Liver (tissue), 8 donors: ENCODE measurements at regions not wholly inside any gene's neighbourhood (a gene's known extent, or its start where the extent isn't known, plus 50 kb on each side); places are given as distances from the start of the nearest gene placed in this dataset.

Experiments
- DNase-seq: peaks from one replicate; pipeline ENCODE4 v3.0.0-alpha.2; 2017; ENCODE audit warnings: low spot score
- H3K27ac ChIP-seq, 2 donors: one replicate each; pipeline ENCODE4 v1.7.0; 2013; ENCODE audit warnings: inconsistent platforms in 2 of 2, low read length in 2 of 2, control low read depth in 1 of 2, low read depth in 1 of 2, mild to moderate bottlenecking in 1 of 2
- H3K27me3 ChIP-seq, 4 donors: one replicate each; pipeline versions ENCODE4 v1.6.1 to v1.7.0; 2013; ENCODE audit warnings: low read length in 3 of 4, inconsistent platforms in 1 of 4, mild to moderate bottlenecking in 1 of 4, moderate library complexity in 1 of 4; ENCODE audit not compliant: control insufficient read depth in 4 of 4, insufficient read depth in 4 of 4
- H3K36me3 ChIP-seq, 4 donors: one replicate each; pipeline versions ENCODE4 v1.6.1 to v1.7.0; 2013; ENCODE audit warnings: low read length in 3 of 4, mild to moderate bottlenecking in 3 of 4, low read depth in 1 of 4, moderate library complexity in 1 of 4; ENCODE audit not compliant: control insufficient read depth in 4 of 4, insufficient read depth in 3 of 4
- H3K4me1 ChIP-seq, 4 donors: one replicate each; pipeline versions ENCODE4 v1.6.1 to v1.7.0; 2013; ENCODE audit warnings: low read length in 3 of 4, mild to moderate bottlenecking in 3 of 4, moderate library complexity in 1 of 4; ENCODE audit not compliant: control insufficient read depth in 4 of 4, insufficient read depth in 4 of 4
- H3K4me3 ChIP-seq, 3 donors: one replicate each; pipeline versions ENCODE4 v1.6.1 to v1.7.0; 2013; ENCODE audit warnings: low read length in 3 of 3, control low read depth in 1 of 3, low read depth in 1 of 3, mild to moderate bottlenecking in 1 of 3
- H3K9ac ChIP-seq, 2 donors: one replicate each; pipeline ENCODE4 v1.7.0; 2013; ENCODE audit warnings: low read length in 2 of 2, mild to moderate bottlenecking in 2 of 2, moderate library complexity in 2 of 2, control low read depth in 1 of 2, low read depth in 1 of 2
- H3K9me3 ChIP-seq, 4 donors: one replicate each; pipeline versions ENCODE4 v1.6.1 to v1.7.0; 2013; ENCODE audit warnings: low read length in 3 of 4; ENCODE audit not compliant: control insufficient read depth in 4 of 4
- EGR1 ChIP-seq, 2 donors: IDR thresholded peaks; 2 replicates each; pipeline ENCODE4 v1.6.1; 2016 to 2018; ENCODE audit warnings: antibody characterized with exemption in 2 of 2, low read depth in 2 of 2
- FOXA1 ChIP-seq: IDR thresholded peaks from 2 replicates; pipeline ENCODE4 v1.6.1; 2016; ENCODE audit warnings: antibody characterized with exemption
- FOXA2 ChIP-seq: IDR thresholded peaks from 2 replicates; pipeline ENCODE4 v1.6.1; 2016; ENCODE audit warnings: antibody characterized with exemption
- GABPA ChIP-seq, 2 donors: IDR thresholded peaks in 1 of 2; conservative IDR thresholded peaks in 1 of 2; 2 replicates each; pipeline ENCODE4 v1.6.1; 2016; ENCODE audit warnings: antibody characterized with exemption in 2 of 2, mild to moderate bottlenecking in 1 of 2, moderate library complexity in 1 of 2
- HNF4A ChIP-seq, 2 donors: conservative IDR thresholded peaks; 2 replicates each; pipeline ENCODE4 v1.6.1; 2016; ENCODE audit warnings: antibody characterized with exemption in 2 of 2, mild to moderate bottlenecking in 2 of 2
- HNF4G ChIP-seq: IDR thresholded peaks from 2 replicates; pipeline ENCODE4 v1.6.1; 2016; ENCODE audit warnings: antibody characterized with exemption
- JUND ChIP-seq, 2 donors: IDR thresholded peaks; 2 replicates each; pipeline ENCODE4 v1.6.1; 2016; ENCODE audit warnings: antibody characterized with exemption in 2 of 2
- NR2F2 ChIP-seq: IDR thresholded peaks from 2 replicates; pipeline ENCODE4 v1.6.1; 2016; ENCODE audit warnings: antibody characterized with exemption
- RAD21 ChIP-seq, 2 donors: IDR thresholded peaks; 2 replicates each; pipeline ENCODE4 v1.6.1; 2016; ENCODE audit warnings: antibody characterized with exemption in 2 of 2, mild to moderate bottlenecking in 2 of 2
- RXRA ChIP-seq, 2 donors: IDR thresholded peaks; 2 replicates each; pipeline ENCODE4 v1.6.1; 2017 to 2018; ENCODE audit warnings: antibody characterized with exemption in 2 of 2, mild to moderate bottlenecking in 1 of 2
- SP1 ChIP-seq: IDR thresholded peaks from 2 replicates; pipeline ENCODE4 v1.6.1; 2018; ENCODE audit warnings: antibody characterized with exemption, mild to moderate bottlenecking
- TAF1 ChIP-seq: conservative IDR thresholded peaks from 2 replicates; pipeline ENCODE4 v1.6.1; 2016; ENCODE audit warnings: antibody characterized with exemption, mild to moderate bottlenecking
- YY1 ChIP-seq: IDR thresholded peaks from 2 replicates; pipeline ENCODE4 v1.6.1; 2016; ENCODE audit warnings: antibody characterized with exemption, mild to moderate bottlenecking
- WGBS: extraction: QIAGEN DNeasy Blood & Tissue Kit; methylation state at CpG from one replicate; pipeline ENCODE4 v1.1.7; 2013; 5-methylcytosine and 5-hydroxymethylcytosine counted together
- TF ChIP-seq, protein P1 (sequence below): IDR thresholded peaks from 2 replicates; pipeline ENCODE4 v1.6.1; 2016; ENCODE audit warnings: antibody characterized with exemption
- TF ChIP-seq, protein P2 (sequence below): fragments of 150-350 bp; IDR thresholded peaks from 2 replicates; pipeline ENCODE4 v1.5.1; 2017; ENCODE audit warnings: improper control_type of control experiment, low read depth, low read length; ENCODE audit not compliant: missing input control
- TF ChIP-seq, protein P3 (sequence below): IDR thresholded peaks from 2 replicates; pipeline ENCODE4 v1.6.1; 2016; ENCODE audit warnings: antibody characterized with exemption
- TF ChIP-seq, protein P4 (sequence below): IDR thresholded peaks from 2 replicates; pipeline ENCODE4 v1.6.1; 2016; ENCODE audit warnings: antibody characterized with exemption, mild to moderate bottlenecking
- TF ChIP-seq, protein P5 (sequence below): IDR thresholded peaks from 2 replicates; pipeline ENCODE4 v1.6.1; 2016; ENCODE audit warnings: antibody characterized with exemption
- donor health status: healthy.
- donor health status: healthy.
- donor health status: healthy.
- donor health status: healthy.
- donor health status: healthy.

DNA sequence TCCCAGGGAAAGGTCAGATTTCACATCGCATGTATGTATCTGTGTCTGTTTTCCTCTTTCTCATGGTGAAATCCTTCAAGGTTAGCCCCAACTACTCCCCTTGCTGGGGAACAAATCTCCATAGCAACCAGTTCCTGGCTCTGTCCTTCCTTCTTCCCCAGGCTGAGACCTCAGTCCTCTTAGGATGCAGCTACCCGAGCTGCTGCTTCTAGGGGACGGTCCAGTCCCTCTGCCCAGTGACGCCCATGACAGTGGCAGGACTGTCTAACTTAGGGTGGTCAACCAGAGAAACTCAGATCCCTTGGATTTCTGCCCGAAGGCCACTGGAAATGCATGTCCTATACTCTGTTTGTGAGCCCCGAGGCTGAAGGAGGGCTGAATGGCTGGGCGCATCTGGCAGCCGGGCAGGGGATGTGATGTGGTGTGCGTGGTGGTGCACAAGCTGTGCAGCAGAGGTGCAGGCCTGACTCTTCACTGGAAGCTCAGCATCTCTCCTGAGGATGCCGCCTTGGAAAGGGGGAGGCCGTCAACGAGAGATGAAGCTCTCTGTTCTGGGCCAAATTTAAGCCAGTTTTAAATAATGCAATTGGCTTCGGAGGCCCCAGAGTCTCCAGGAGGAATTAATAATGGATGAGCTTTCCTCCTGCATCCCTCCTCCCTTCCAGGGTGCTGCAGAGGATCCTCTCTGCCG is 118.7 kb upstream of the B3GAT1 start:
- no peak for DNase-seq
- no peaks in the 10 kb centered on the region for H3K9me3 ChIP-seq
- no peaks in the 10 kb centered on the region for H3K36me3 ChIP-seq
- no peak overlapping the region for H3K27ac ChIP-seq
- H3K4me3 ChIP-seq: no peak overlapping the region
- no peaks in the 10 kb centered on the region for H3K27me3 ChIP-seq
- TF ChIP-seq FOXA2 (no peak), FOXA1 (no peak), GABPA (IDR thresholded peaks at IDR 0.05 in 1 of 2, conservative IDR thresholded peaks at IDR 0.05 in 1 of 2) (no peak), JUND (IDR thresholded peaks at IDR 0.05) (no peak), SP1 (no peak), HNF4A (conservative IDR thresholded peaks at IDR 0.05) (no peak), NR2F2 (no peak), HNF4G (no peak), EGR1 (IDR thresholded peaks at IDR 0.05; ENCODE audit: low read depth in 2 of 2) (no peak), TAF1 (no peak), RXRA (IDR thresholded peaks at IDR 0.05) (no peak), YY1 (no peak), RAD21 (IDR thresholded peaks at IDR 0.05) (no peak)
- TF ChIP-seq, protein P1, sequence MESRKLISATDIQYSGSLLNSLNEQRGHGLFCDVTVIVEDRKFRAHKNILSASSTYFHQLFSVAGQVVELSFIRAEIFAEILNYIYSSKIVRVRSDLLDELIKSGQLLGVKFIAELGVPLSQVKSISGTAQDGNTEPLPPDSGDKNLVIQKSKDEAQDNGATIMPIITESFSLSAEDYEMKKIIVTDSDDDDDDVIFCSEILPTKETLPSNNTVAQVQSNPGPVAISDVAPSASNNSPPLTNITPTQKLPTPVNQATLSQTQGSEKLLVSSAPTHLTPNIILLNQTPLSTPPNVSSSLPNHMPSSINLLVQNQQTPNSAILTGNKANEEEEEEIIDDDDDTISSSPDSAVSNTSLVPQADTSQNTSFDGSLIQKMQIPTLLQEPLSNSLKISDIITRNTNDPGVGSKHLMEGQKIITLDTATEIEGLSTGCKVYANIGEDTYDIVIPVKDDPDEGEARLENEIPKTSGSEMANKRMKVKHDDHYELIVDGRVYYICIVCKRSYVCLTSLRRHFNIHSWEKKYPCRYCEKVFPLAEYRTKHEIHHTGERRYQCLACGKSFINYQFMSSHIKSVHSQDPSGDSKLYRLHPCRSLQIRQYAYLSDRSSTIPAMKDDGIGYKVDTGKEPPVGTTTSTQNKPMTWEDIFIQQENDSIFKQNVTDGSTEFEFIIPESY: no peak
- TF ChIP-seq, protein P2, sequence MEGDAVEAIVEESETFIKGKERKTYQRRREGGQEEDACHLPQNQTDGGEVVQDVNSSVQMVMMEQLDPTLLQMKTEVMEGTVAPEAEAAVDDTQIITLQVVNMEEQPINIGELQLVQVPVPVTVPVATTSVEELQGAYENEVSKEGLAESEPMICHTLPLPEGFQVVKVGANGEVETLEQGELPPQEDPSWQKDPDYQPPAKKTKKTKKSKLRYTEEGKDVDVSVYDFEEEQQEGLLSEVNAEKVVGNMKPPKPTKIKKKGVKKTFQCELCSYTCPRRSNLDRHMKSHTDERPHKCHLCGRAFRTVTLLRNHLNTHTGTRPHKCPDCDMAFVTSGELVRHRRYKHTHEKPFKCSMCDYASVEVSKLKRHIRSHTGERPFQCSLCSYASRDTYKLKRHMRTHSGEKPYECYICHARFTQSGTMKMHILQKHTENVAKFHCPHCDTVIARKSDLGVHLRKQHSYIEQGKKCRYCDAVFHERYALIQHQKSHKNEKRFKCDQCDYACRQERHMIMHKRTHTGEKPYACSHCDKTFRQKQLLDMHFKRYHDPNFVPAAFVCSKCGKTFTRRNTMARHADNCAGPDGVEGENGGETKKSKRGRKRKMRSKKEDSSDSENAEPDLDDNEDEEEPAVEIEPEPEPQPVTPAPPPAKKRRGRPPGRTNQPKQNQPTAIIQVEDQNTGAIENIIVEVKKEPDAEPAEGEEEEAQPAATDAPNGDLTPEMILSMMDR: no peak
- TF ChIP-seq, protein P3, sequence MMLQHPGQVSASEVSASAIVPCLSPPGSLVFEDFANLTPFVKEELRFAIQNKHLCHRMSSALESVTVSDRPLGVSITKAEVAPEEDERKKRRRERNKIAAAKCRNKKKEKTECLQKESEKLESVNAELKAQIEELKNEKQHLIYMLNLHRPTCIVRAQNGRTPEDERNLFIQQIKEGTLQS: no peak
- TF ChIP-seq, protein P4, sequence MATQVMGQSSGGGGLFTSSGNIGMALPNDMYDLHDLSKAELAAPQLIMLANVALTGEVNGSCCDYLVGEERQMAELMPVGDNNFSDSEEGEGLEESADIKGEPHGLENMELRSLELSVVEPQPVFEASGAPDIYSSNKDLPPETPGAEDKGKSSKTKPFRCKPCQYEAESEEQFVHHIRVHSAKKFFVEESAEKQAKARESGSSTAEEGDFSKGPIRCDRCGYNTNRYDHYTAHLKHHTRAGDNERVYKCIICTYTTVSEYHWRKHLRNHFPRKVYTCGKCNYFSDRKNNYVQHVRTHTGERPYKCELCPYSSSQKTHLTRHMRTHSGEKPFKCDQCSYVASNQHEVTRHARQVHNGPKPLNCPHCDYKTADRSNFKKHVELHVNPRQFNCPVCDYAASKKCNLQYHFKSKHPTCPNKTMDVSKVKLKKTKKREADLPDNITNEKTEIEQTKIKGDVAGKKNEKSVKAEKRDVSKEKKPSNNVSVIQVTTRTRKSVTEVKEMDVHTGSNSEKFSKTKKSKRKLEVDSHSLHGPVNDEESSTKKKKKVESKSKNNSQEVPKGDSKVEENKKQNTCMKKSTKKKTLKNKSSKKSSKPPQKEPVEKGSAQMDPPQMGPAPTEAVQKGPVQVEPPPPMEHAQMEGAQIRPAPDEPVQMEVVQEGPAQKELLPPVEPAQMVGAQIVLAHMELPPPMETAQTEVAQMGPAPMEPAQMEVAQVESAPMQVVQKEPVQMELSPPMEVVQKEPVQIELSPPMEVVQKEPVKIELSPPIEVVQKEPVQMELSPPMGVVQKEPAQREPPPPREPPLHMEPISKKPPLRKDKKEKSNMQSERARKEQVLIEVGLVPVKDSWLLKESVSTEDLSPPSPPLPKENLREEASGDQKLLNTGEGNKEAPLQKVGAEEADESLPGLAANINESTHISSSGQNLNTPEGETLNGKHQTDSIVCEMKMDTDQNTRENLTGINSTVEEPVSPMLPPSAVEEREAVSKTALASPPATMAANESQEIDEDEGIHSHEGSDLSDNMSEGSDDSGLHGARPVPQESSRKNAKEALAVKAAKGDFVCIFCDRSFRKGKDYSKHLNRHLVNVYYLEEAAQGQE: no peak
- TF ChIP-seq, protein P5, sequence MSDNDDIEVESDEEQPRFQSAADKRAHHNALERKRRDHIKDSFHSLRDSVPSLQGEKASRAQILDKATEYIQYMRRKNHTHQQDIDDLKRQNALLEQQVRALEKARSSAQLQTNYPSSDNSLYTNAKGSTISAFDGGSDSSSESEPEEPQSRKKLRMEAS: no peak
- no peak overlapping the region for H3K9ac ChIP-seq
- 93% methylated on average over 14 of the region's 14 CpGs for WGBS
- no peaks in the 10 kb centered on the region for H3K4me1 ChIP-seq
